NCI-H1105 (cell line): ENCODE measurements at regions not wholly inside any gene's neighbourhood (a gene's known extent, or its start where the extent isn't known, plus 50 kb on each side); places are given as distances from the start of the nearest gene placed in this dataset.
"Not testable (repeated sequence)": the region's sequence is repeated elsewhere in the genome, so short reads cannot be mapped to it uniquely, and the experiment has no call there.

Experiments used
- DNase-seq: peaks from one replicate; lab custom pipeline; 2025; lab: John Stamatoyannopoulos, UW

- DNase-seq, result no peak
These were observed 366.8 kb upstream of the DPYD start for GRCh38 chr1:98287626-98288025.

- no peak for DNase-seq
These were observed 365.8 kb upstream of the DPYD start for GRCh38 chr1:98286656-98287055.

GRCh38 chr1:98285286-98285685, 364.5 kb upstream of the DPYD start:
- DNase-seq, result not testable (repeated sequence)

- DNase-seq, result no peak
These were observed 359.2 kb upstream of the DPYD start for GRCh38 chr1:98280049-98280448.

- DNase-seq, result no peak
These were observed 357.2 kb upstream of the DPYD start for GRCh38 chr1:98278055-98278454.

- no peak for DNase-seq
These were observed 356.3 kb upstream of the DPYD start for GRCh38 chr1:98277118-98277517.

GRCh38 chr1:98276514-98276913, 355.7 kb upstream of the DPYD start:
- no peak for DNase-seq

GRCh38 chr1:98268316-98268715, 347.5 kb upstream of the DPYD start:
- no peak for DNase-seq

GRCh38 chr1:98267423-98267822, 346.6 kb upstream of the DPYD start:
- no peak for DNase-seq

- no peak for DNase-seq
These were observed 343.9 kb upstream of the DPYD start for GRCh38 chr1:98264727-98265126.

GRCh38 chr1:98260839-98261238, 340.0 kb upstream of the DPYD start:
- DNase-seq, result no peak

GRCh38 chr1:98260412-98260811, 339.6 kb upstream of the DPYD start:
- DNase-seq, result no peak

GRCh38 chr1:98256700-98257099, 335.9 kb upstream of the DPYD start:
- no peak for DNase-seq

- no peak for DNase-seq
These were observed 332.3 kb upstream of the DPYD start for GRCh38 chr1:98253145-98253544.

- no peak for DNase-seq
These were observed 330.7 kb upstream of the DPYD start for GRCh38 chr1:98251497-98251896.

GRCh38 chr1:98232678-98233077, 311.8 kb upstream of the DPYD start:
- DNase-seq, result no peak

- no peak for DNase-seq
These were observed 301.9 kb upstream of the DPYD start for GRCh38 chr1:98222706-98223105.

- peak; percentile 51 for DNase-seq
These were observed 301.1 kb upstream of the DPYD start for GRCh38 chr1:98221923-98222322.

- DNase-seq, result no peak
These were observed 296.8 kb upstream of the DPYD start for GRCh38 chr1:98217601-98218000.

- no peak for DNase-seq
These were observed 295.5 kb upstream of the DPYD start for GRCh38 chr1:98216304-98216703.

- no peak for DNase-seq
These were observed 290.5 kb upstream of the DPYD start for GRCh38 chr1:98211271-98211845.

- no peak for DNase-seq
These were observed 289.7 kb upstream of the DPYD start for GRCh38 chr1:98210563-98210962.

GRCh38 chr1:98210064-98210463, 289.2 kb upstream of the DPYD start:
- no peak for DNase-seq

GRCh38 chr1:98205291-98206017, 284.6 kb upstream of the DPYD start:
- no peak for DNase-seq
